A549 (cell line): ENCODE measurements at regions not wholly inside any gene's neighbourhood (a gene's known extent, or its start where the extent isn't known, plus 50 kb on each side); places are given as distances from the start of the nearest gene placed in this dataset.

ENCODE experiments used
- ATAC-seq, 2 experiments: fragments of 200-7000 bp in 1 of 2; fragments of >200 bp in 1 of 2; cut with Nextera tagmentation in 1 of 2; cut with Tn5 transposase in 1 of 2; 3 replicates each; pipeline versions ENCODE4 v1.8.0 to v1.9.1; 2018 to 2020; ENCODE audit warnings: mild to moderate bottlenecking in 1 of 2, moderate library complexity in 1 of 2
- CTCF ChIA-PET: fragments of 300-600 bp; sonication (Branson Sonifier 250); formaldehyde crosslinking; extraction: SDS; loops from one replicate; lab custom pipeline; 2021; ENCODE audit warnings: antibody characterized with exemption, inconsistent platforms; lab: Yijun Ruan, JAX
- POLR2A ChIA-PET: fragments of 350-600 bp; formaldehyde crosslinking; extraction: SDS; loops from one replicate; lab custom pipeline; 2021; ENCODE audit warnings: antibody characterized with exemption, inconsistent platforms; lab: Yijun Ruan, JAX
- DNase-seq, 2 experiments: peaks; one replicate each; pipeline versions ENCODE4 v3.0.0 to v3.0.0-alpha.2; 2011 to 2016; ENCODE audit warnings: low read depth in 1 of 2, low spot score in 1 of 2
- FAIRE-seq: peaks from 2 replicates; lab custom pipeline; 2011; peaks lifted over from hg19 to GRCh38; lab: Jason Lieb, UNC
- H3K27ac ChIP-seq, 2 experiments: fragments of >200 bp; sonication (Bioruptor Twin); formaldehyde crosslinking; 3 replicates each; pipeline ENCODE4 v1.5.1; 2016 to 2017
- H3K4me1 ChIP-seq: fragments of >200 bp; sonication (Bioruptor Twin); formaldehyde crosslinking; 3 replicates; pipeline ENCODE4 v1.6.1; 2016
- H3K4me2 ChIP-seq: fragments of >200 bp; sonication (Bioruptor Twin); formaldehyde crosslinking; 3 replicates; pipeline ENCODE4 v1.6.1; 2016
- H3K4me3 ChIP-seq: fragments of >200 bp; sonication (Bioruptor Twin); formaldehyde crosslinking; 3 replicates; pipeline ENCODE4 v1.5.1; 2016
- H3K9me3 ChIP-seq: fragments of >200 bp; sonication (Bioruptor Twin); formaldehyde crosslinking; 3 replicates; pipeline ENCODE4 v1.6.1; 2016
- CBX2 ChIP-seq: fragments of 200-600 bp; sonication (generic); IDR thresholded peaks from 2 replicates; pipeline ENCODE4 v1.6.1; 2016; ENCODE audit warnings: low read depth, mild to moderate bottlenecking, borderline replicate concordance
- CHD2 ChIP-seq: fragments of 150-350 bp; IDR thresholded peaks from 2 replicates; pipeline ENCODE4 v1.6.1; 2014; ENCODE audit warnings: low read length; ENCODE audit not compliant: partially characterized antibody
- CHD4 ChIP-seq: fragments of 200-600 bp; sonication (generic); IDR thresholded peaks from 2 replicates; pipeline ENCODE4 v1.6.1; 2016; ENCODE audit warnings: antibody characterized with exemption, mild to moderate bottlenecking, borderline replicate concordance
- EHMT2 ChIP-seq: fragments of 200-600 bp; sonication (generic); IDR thresholded peaks from 2 replicates; pipeline ENCODE4 v1.6.1; 2016; ENCODE audit warnings: antibody characterized with exemption, low read depth, mild to moderate bottlenecking, moderate library complexity
- EP300 ChIP-seq, 2 experiments: fragments of >200 bp; sonication (Bioruptor Twin); formaldehyde crosslinking; IDR thresholded peaks; 2 replicates in 1 of 2; 3 replicates in 1 of 2; pipeline ENCODE4 v1.6.1; 2016 to 2017
- FOSL2 ChIP-seq, 2 experiments: fragments of 450-650 bp in 1 of 2; fragments of >200 bp in 1 of 2; sonication (Bioruptor Twin) in 1 of 2; formaldehyde crosslinking; IDR thresholded peaks; 2 replicates each; pipeline versions ENCODE4 v1.5.0 to v1.6.1; 2016 to 2020; ENCODE audit warnings: mild to moderate bottlenecking in 1 of 2, moderate library complexity in 1 of 2
- FOXS1 ChIP-seq: fragments of 250-450 bp; sonication (Bioruptor Pico); IDR thresholded peaks from 2 replicates; pipeline ENCODE4 v1.5.0; 2020; ENCODE audit warnings: mild to moderate bottlenecking, moderate library complexity
- KDM5A ChIP-seq: fragments of 200-600 bp; sonication (generic); IDR thresholded peaks from 2 replicates; pipeline ENCODE4 v1.6.1; 2016; ENCODE audit warnings: antibody characterized with exemption, mild to moderate bottlenecking
- MAZ ChIP-seq: fragments of 150-350 bp; IDR thresholded peaks from 2 replicates; pipeline ENCODE4 v1.6.1; 2014; ENCODE audit warnings: antibody characterized with exemption, low read depth, low read length, borderline replicate concordance
- NPAS2 ChIP-seq: fragments of 250-450 bp; sonication (Bioruptor Pico); IDR thresholded peaks from 2 replicates; pipeline ENCODE4 v1.8.0; 2022; ENCODE audit warnings: mild to moderate bottlenecking, moderate library complexity, borderline replicate concordance
- NR3C1 ChIP-seq: fragments of >200 bp; sonication (Bioruptor Twin); formaldehyde crosslinking; IDR thresholded peaks from 3 replicates; pipeline ENCODE4 v1.6.1; 2017
- PHF8 ChIP-seq: fragments of 200-600 bp; sonication (generic); IDR thresholded peaks from 2 replicates; pipeline ENCODE4 v1.6.1; 2016; ENCODE audit warnings: low read depth, mild to moderate bottlenecking, antibody characterized with exemption, moderate library complexity, borderline replicate concordance
- POLR2A ChIP-seq: IDR thresholded peaks from 2 replicates; pipeline ENCODE4 v1.6.1; 2012; ENCODE audit warnings: mild to moderate bottlenecking, low read length
- POLR2AphosphoS2 ChIP-seq: conservative IDR thresholded peaks from 2 replicates; pipeline ENCODE4 v1.6.1; 2012; ENCODE audit warnings: low read length, improper control_type of control experiment, inconsistent platforms
- RARB ChIP-seq: fragments of 250-450 bp; sonication (Bioruptor Pico); IDR thresholded peaks from 2 replicates; pipeline ENCODE4 v1.8.0; 2021; ENCODE audit warnings: mild to moderate bottlenecking, moderate library complexity
- SMC3 ChIP-seq: fragments of >200 bp; sonication (Bioruptor Twin); formaldehyde crosslinking; IDR thresholded peaks from 3 replicates; pipeline ENCODE4 v1.6.1; 2018; ENCODE audit warnings: inconsistent platforms
- SREBF2 ChIP-seq: fragments of 450-650 bp; IDR thresholded peaks from 2 replicates; pipeline ENCODE4 v1.6.1; 2014; ENCODE audit warnings: mild to moderate bottlenecking, moderate library complexity
- ZC3H11A ChIP-seq: fragments of 450-650 bp; IDR thresholded peaks from 2 replicates; pipeline ENCODE4 v1.6.1; 2014; ENCODE audit warnings: antibody characterized with exemption, mild to moderate bottlenecking
- ZFP36 ChIP-seq: fragments of 450-650 bp; IDR thresholded peaks from 2 replicates; pipeline ENCODE4 v1.6.1; 2014; ENCODE audit warnings: borderline replicate concordance; ENCODE audit not compliant: partially characterized antibody
- WGBS: methylation state at CpG from one replicate; pipeline ENCODE4 v1.1.6; 2017; ENCODE audit errors: missing lambda C conversion rate; 5-methylcytosine and 5-hydroxymethylcytosine counted together
- TF ChIP-seq, protein P1 (sequence below): fragments of 450-650 bp; IDR thresholded peaks from 2 replicates; pipeline ENCODE4 v1.6.1; 2014; ENCODE audit warnings: antibody characterized with exemption
- TF ChIP-seq, protein P2 (sequence below): IDR thresholded peaks from 2 replicates; pipeline ENCODE4 v1.6.1; 2012; ENCODE audit warnings: low read depth, borderline replicate concordance
- TF ChIP-seq, protein P3 (sequence below): fragments of 250-450 bp; sonication (Bioruptor Pico); IDR thresholded peaks from 2 replicates; pipeline ENCODE4 v1.5.0; 2020; ENCODE audit warnings: low read depth, mild to moderate bottlenecking, moderate library complexity
- TF ChIP-seq, protein P4 (sequence below): fragments of >200 bp; sonication (Bioruptor Twin); formaldehyde crosslinking; IDR thresholded peaks from 3 replicates; pipeline ENCODE4 v1.6.1; 2016

DNA sequence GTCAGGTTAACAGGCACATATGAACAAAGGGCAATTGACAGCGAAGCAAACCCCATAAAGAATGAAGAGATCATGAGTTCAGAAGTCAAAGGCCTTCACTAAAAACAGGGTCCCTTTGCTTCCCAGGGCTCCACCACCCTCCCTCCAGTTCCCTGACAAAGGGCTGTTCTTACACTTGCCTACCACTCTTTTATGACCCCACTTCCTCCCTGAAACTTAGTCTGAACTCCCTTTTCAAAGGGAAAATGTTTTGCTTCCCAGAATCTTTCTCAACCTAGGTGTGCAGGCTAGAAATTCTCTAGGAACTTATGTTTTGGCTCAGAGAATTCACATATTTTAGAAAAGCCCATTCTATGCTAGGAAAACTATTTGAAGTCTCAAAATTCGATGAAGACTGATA, 86.0 kb upstream of the ITGA4 start:
- TF ChIP-seq CHD4 (no peak), CHD2 (no peak), POLR2A (no peak), SMC3 (no peak), EHMT2 (no peak), POLR2AphosphoS2 (no peak), FOXS1 (CRISPR knock-in tag) (no peak), NR3C1 (no peak)
- no peak for DNase-seq
- 26% methylated on average over 2 of the region's 2 CpGs for WGBS
- no peak overlapping the region for H3K4me3 ChIP-seq
- ChIA-PET POLR2A (no interaction called here), CTCF (no interaction called here)
- H3K4me1 ChIP-seq = no peaks in the 10 kb centered on the region
- H3K4me2 ChIP-seq = no peak overlapping the region
- no peaks in the 10 kb centered on the region for H3K9me3 ChIP-seq
- ATAC-seq = no peak
- FAIRE-seq = no peak
- H3K27ac ChIP-seq = no peak overlapping the region

DNA sequence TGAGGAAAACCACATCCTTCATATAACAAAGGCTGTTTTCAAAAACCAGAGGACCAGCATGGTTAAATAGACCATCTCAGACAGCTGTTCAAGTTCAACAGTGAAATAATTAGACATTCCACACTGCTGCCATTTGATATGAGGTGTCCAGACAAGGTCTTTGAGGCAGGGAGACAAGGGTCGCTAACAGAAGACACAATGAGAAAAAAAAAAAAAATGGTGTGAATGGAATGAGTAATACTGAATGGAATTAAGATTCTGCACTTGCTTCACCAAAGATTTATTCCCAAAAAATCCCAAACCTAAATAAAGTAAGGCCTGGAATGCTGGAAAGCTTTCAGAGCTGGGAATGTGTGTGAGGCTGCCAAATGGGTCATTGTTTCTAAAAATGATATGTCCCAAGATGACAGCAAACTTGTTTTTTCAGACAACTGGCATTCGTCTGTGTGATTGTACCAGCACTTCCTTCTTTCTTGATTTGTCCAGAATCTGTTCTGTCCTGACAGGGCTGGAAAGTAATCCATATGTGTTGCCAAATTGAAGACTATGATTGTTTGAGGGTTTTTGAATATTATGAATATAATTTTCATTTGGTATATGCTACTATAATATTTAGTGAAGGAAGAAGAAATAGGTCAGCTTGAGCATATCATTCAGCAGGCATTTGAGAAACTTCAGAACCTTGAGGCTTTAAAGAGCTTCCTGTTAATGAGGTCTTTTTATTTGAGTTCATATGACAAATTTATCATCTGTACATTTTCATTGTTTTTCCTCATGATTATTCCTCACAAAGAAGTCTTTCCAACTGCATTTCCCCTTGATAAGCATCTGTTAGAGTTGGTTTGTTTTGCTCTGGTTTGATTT, 85.2 kb upstream of the ITGA4 start:
- no peaks in the 10 kb centered on the region for H3K9me3 ChIP-seq
- ATAC-seq (no peak), FAIRE-seq (no peak), DNase-seq (no peak)
- WGBS = 10% methylated on average over 2 of the region's 2 CpGs
- H3K4me1 ChIP-seq = no peaks in the 10 kb centered on the region
- no peak overlapping the region for H3K4me3 ChIP-seq
- TF ChIP-seq ZFP36 (no peak), RARB (no peak), KDM5A (no peak), NPAS2 (no peak), MAZ (no peak), SREBF2 (no peak), CHD2 (no peak), ZC3H11A (no peak), PHF8 (no peak), EP300 (IDR thresholded peaks at IDR 0.05) (no peak), POLR2A (no peak)
- TF ChIP-seq, protein P1, sequence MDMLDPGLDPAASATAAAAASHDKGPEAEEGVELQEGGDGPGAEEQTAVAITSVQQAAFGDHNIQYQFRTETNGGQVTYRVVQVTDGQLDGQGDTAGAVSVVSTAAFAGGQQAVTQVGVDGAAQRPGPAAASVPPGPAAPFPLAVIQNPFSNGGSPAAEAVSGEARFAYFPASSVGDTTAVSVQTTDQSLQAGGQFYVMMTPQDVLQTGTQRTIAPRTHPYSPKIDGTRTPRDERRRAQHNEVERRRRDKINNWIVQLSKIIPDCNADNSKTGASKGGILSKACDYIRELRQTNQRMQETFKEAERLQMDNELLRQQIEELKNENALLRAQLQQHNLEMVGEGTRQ = no peak
- TF ChIP-seq, protein P2, sequence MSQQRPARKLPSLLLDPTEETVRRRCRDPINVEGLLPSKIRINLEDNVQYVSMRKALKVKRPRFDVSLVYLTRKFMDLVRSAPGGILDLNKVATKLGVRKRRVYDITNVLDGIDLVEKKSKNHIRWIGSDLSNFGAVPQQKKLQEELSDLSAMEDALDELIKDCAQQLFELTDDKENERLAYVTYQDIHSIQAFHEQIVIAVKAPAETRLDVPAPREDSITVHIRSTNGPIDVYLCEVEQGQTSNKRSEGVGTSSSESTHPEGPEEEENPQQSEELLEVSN = no peak
- TF ChIP-seq, protein P3, sequence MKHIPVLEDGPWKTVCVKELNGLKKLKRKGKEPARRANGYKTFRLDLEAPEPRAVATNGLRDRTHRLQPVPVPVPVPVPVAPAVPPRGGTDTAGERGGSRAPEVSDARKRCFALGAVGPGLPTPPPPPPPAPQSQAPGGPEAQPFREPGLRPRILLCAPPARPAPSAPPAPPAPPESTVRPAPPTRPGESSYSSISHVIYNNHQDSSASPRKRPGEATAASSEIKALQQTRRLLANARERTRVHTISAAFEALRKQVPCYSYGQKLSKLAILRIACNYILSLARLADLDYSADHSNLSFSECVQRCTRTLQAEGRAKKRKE (CRISPR knock-in tag) = no peak
- TF ChIP-seq, protein P4, sequence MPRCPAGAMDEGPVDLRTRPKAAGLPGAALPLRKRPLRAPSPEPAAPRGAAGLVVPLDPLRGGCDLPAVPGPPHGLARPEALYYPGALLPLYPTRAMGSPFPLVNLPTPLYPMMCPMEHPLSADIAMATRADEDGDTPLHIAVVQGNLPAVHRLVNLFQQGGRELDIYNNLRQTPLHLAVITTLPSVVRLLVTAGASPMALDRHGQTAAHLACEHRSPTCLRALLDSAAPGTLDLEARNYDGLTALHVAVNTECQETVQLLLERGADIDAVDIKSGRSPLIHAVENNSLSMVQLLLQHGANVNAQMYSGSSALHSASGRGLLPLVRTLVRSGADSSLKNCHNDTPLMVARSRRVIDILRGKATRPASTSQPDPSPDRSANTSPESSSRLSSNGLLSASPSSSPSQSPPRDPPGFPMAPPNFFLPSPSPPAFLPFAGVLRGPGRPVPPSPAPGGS = no peak
- no peak overlapping the region for H3K27ac ChIP-seq
- no peak overlapping the region for H3K4me2 ChIP-seq
- ChIA-PET POLR2A (no interaction called here), CTCF (interaction anchor here (0.7 kb wide), 1 partner anchor 58 kb away, joined by 3 read pairs; no protein-coding TSS in a partner anchor)

DNA sequence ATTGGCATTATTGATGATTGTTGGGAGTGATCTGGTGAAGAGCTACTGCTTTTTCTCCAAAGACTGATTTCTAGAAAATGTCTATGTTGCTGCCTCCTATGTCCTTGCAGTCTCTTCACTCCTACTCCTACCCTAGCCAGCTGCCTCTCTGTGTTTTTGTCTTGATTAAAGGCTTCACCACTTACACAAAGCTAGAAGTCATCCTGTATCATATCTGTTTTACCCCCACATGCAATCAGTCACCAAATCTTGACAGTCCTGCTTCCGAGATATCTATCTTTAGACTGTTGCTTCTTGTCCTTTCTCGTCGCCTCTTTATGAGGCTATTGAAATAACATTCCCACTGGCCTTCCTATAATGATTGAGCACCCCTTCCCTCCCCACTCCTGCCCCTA, 84.5 kb upstream of the ITGA4 start:
- no peak overlapping the region for H3K4me3 ChIP-seq
- DNase-seq (no peak), FAIRE-seq (no peak), ATAC-seq (no peak)
- 60% methylated on average over 3 of the region's 3 CpGs for WGBS
- no peak overlapping the region for H3K4me2 ChIP-seq
- H3K4me1 ChIP-seq = no peaks in the 10 kb centered on the region
- H3K9me3 ChIP-seq = no peaks in the 10 kb centered on the region
- ChIA-PET CTCF (no interaction called here), POLR2A (no interaction called here)
- no peak for TF ChIP-seq CBX2
- TF ChIP-seq SMC3 = no peak
- TF ChIP-seq, protein P2 = no peak
- TF ChIP-seq FOSL2 (IDR thresholded peaks at IDR 0.05) = no peak
- TF ChIP-seq FOSL2 (CRISPR knock-in tag; IDR thresholded peaks at IDR 0.05) = no peak
- H3K27ac ChIP-seq = no peak overlapping the region
